Thyroid gland (tissue), 4 donors: ENCODE measurements at regions not wholly inside any gene's neighbourhood (a gene's known extent, or its start where the extent isn't known, plus 50 kb on each side); places are given as distances from the start of the nearest gene placed in this dataset.
"Not testable (repeated sequence)": the region's sequence is repeated elsewhere in the genome, so short reads cannot be mapped to it uniquely, and the experiment has no call there.

Experiments used
- DNase-seq, 2 donors: peaks; one replicate each; pipeline ENCODE4 v3.0.0-alpha.2; 2019
- H3K27ac ChIP-seq, 3 donors: fragments of 200-600 bp; sonication (generic); 1 replicate in 2 of 3; 2 replicates in 1 of 3; pipeline ENCODE4 v1.5.1; 2016 to 2019; ENCODE audit warnings: mild to moderate bottlenecking in 1 of 3, moderate library complexity in 1 of 3
- H3K27me3 ChIP-seq: fragments of 200-600 bp; sonication (generic); one replicate; pipeline ENCODE4 v1.5.1; 2019
- H3K36me3 ChIP-seq, 2 donors: fragments of 200-600 bp; sonication (generic); one replicate each; pipeline ENCODE4 v1.5.1; 2016 to 2019
- H3K4me1 ChIP-seq, 2 donors: fragments of 200-600 bp; sonication (generic); one replicate each; pipeline ENCODE4 v1.5.1; 2017 to 2019
- H3K4me3 ChIP-seq, 3 donors: fragments of 200-600 bp; sonication (generic); replicated peaks in 1 of 3; 1 replicate in 2 of 3; 2 replicates in 1 of 3; pipeline ENCODE4 v1.5.1; 2016; ENCODE audit warnings: mild to moderate bottlenecking in 1 of 3
- H3K9me3 ChIP-seq: fragments of 200-600 bp; sonication (generic); one replicate; pipeline ENCODE4 v1.5.1; 2017
- POLR2A ChIP-seq, 2 donors: fragments of 450-650 bp; IDR thresholded peaks; one replicate each; pipeline ENCODE4 v1.6.1; 2017; ENCODE audit warnings: antibody characterized with exemption in 2 of 2, mild to moderate bottlenecking in 2 of 2, moderate library complexity in 1 of 2
- WGBS, 2 donors: methylation state at CpG; one replicate each; pipeline ENCODE4 v1.1.5; 2017; 5-methylcytosine and 5-hydroxymethylcytosine counted together
- intact Hi-C: fragments of 100-400 bp; cut with DNase I; formaldehyde crosslinking; loops from one replicate; pipeline ENCODE4 v1.15.1; 2023

- DNase-seq = peak; percentile 85
- 0% methylated on average over 32 to 59 of the region's 87 CpGs for WGBS, 2 donors
- peaks cover 10% of the 10 kb centered on the region in 2 donors for H3K4me1 ChIP-seq
- H3K9me3 ChIP-seq, H3K36me3 ChIP-seq, H3K27me3 ChIP-seq, intact Hi-C loops: not testable (repeated sequence)
- H3K4me3 ChIP-seq = peak overlapping the region; percentile 74 to 95 (median 79)
- peak overlapping the region; percentile 80 to 86 (median 83) for H3K27ac ChIP-seq
- peak in 1 of 2 donors; percentile 87 for TF ChIP-seq POLR2A (IDR thresholded peaks at IDR 0.05)
Observed at GRCh38 chr17:30731210-30732132, 93.0 kb downstream of the CRLF3 start.

- H3K27me3 ChIP-seq, H3K9me3 ChIP-seq, intact Hi-C loops, H3K36me3 ChIP-seq: not testable (repeated sequence)
- peak in 1 of 2 donors; percentile 11 for DNase-seq
- H3K27ac ChIP-seq = peak overlapping the region in 1 of 3 donors; percentile 86
- peak overlapping the region in 1 of 3 donors; percentile 74 for H3K4me3 ChIP-seq
- 34 to 35% methylated on average over 17 of the region's 17 CpGs for WGBS, 2 donors
- peaks cover 10% of the 10 kb centered on the region in 2 donors for H3K4me1 ChIP-seq
Observed at GRCh38 chr17:30730837-30731209, 93.7 kb downstream of the CRLF3 start.

DNA sequence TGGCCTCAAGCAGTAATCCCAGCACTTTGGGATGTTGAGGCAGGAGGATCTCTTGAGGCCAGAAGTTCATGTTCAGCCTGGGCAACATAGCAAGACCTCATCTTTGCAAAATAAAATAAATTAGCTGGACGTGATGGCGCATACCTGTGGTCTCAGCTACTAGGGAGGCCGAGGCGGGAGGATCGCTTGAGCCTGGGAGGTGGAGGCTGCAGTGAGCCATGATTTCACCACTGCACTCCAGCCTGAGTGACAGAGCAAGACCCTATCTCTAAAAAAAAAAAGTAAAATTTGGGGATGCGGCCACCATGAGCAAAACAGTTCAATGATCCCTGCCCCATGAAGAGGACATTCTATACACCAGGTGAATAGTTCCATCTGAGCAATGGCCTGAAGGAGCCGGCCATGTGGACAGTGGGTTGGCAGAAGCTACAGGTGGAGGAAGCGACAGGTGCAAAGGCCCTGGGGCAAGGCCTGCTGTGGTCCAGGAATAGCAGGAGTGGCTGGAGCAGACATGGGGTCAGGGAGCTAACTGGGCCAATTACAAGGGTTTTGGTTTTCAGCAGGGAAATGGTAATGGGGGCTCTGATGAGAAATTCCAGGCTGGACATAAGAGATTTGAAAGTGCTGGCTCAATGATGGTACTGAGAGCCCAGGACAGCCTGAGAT lies 94.2 kb downstream of the CRLF3 start:
- intact Hi-C loops, H3K4me3 ChIP-seq, H3K27me3 ChIP-seq, H3K9me3 ChIP-seq, DNase-seq, H3K27ac ChIP-seq, H3K36me3 ChIP-seq: not testable (repeated sequence)
- WGBS, 2 donors = 93 to 99% methylated on average over 8 of the region's 8 CpGs
- H3K4me1 ChIP-seq = peaks cover 10% of the 10 kb centered on the region in 2 donors

- H3K4me3 ChIP-seq, H3K27ac ChIP-seq, H3K36me3 ChIP-seq, DNase-seq, intact Hi-C loops, H3K9me3 ChIP-seq, H3K27me3 ChIP-seq: not testable (repeated sequence)
- WGBS, 2 donors = 85 to 87% methylated on average over 14 of the region's 14 CpGs
- peaks cover 10% of the 10 kb centered on the region in 2 donors for H3K4me1 ChIP-seq
Observed at GRCh38 chr17:30729471-30730170, 94.9 kb downstream of the CRLF3 start.

GRCh38 chr17:30727517-30727916 lies 97.0 kb downstream of the CRLF3 start:
- 91 to 93% methylated on average over 8 of the region's 8 CpGs for WGBS, 2 donors
- H3K36me3 ChIP-seq, H3K27ac ChIP-seq, H3K4me3 ChIP-seq, intact Hi-C loops, H3K27me3 ChIP-seq, H3K4me1 ChIP-seq, H3K9me3 ChIP-seq, DNase-seq: not testable (repeated sequence)

GRCh38 chr17:30726734-30727133 lies 97.8 kb downstream of the CRLF3 start:
- intact Hi-C loops, H3K27ac ChIP-seq, H3K9me3 ChIP-seq, H3K36me3 ChIP-seq, H3K4me3 ChIP-seq, DNase-seq, H3K27me3 ChIP-seq, H3K4me1 ChIP-seq: not testable (repeated sequence)
- 95 to 96% methylated on average over 12 of the region's 12 CpGs for WGBS, 2 donors

- H3K27me3 ChIP-seq, H3K9me3 ChIP-seq, H3K4me3 ChIP-seq, H3K36me3 ChIP-seq, DNase-seq, H3K4me1 ChIP-seq, H3K27ac ChIP-seq, intact Hi-C loops: not testable (repeated sequence)
- 96 to 97% methylated on average over 9 of the region's 9 CpGs for WGBS, 2 donors
Observed at GRCh38 chr17:30726310-30726709, 98.2 kb downstream of the CRLF3 start.

DNA sequence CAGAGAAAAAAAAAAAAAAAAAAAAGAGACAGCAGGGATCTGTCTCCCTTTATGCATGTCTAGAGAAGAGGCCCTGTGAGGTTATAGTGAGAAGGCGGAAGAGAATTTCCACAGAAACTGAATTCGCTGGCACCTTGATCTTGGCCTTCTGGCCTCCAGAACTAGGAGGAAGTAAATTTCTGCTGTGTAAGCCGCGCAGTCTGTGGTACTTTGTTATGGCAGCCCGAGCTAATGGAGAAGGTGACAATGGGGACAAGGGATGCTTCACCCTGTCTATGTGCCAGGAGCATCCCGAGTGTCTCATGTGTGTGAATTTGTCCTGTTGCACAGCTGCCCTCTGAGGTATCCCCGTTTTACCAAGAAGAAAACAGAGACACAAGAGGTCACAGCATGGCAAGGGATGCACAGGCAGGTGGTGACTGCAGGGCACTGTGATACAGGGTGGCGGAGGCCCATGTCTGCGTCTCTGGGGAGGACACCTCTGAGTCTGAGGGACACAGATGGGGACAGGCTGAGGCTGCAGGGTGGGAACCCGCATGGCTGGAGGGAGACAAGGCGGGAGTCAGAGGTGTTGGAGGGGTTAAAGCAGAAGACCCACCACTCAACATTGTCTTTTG lies 100.3 kb downstream of the CRLF3 start:
- H3K4me3 ChIP-seq, H3K4me1 ChIP-seq, H3K9me3 ChIP-seq, H3K27me3 ChIP-seq, intact Hi-C loops, H3K27ac ChIP-seq, H3K36me3 ChIP-seq, DNase-seq: not testable (repeated sequence)
- 89 to 95% methylated on average over 11 of the region's 11 CpGs for WGBS, 2 donors

DNA sequence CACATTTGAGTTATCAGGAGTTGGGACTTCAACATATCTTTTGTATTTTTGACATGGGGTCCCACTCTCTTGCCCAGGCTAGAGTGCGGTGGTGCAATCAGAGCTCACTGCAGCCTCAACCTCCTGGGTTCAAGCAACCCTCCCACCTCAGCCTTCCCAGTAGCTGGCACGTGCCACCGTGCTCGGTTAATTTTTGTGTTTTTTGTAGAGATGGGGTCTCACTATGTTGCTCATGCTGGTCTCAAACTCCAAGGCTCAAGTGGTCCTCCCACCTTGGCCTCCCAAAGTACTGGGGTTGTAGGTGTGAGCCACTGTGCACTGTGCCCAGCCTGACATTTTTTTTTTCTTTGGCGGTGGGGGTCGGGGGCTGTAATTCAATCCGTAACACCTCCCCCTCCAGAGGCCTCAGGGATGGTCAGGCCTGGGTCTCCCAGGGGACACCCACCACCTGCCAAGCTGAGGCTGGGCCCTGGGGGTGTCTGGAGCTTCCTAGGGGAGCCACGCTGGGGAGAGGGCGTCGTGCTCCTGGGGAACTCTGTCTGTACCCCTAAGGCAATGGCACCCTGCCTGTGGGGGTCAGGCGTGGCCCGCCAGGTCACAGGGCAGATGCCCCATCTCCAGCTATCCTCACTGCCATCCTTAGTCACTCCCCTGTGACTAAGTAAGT lies 102.2 kb downstream of the CRLF3 start:
- H3K9me3 ChIP-seq, DNase-seq, H3K36me3 ChIP-seq, H3K27ac ChIP-seq, H3K4me3 ChIP-seq, H3K27me3 ChIP-seq, H3K4me1 ChIP-seq, intact Hi-C loops: not testable (repeated sequence)
- WGBS, 2 donors = 90% methylated on average over 7 to 12 of the region's 12 CpGs

DNA sequence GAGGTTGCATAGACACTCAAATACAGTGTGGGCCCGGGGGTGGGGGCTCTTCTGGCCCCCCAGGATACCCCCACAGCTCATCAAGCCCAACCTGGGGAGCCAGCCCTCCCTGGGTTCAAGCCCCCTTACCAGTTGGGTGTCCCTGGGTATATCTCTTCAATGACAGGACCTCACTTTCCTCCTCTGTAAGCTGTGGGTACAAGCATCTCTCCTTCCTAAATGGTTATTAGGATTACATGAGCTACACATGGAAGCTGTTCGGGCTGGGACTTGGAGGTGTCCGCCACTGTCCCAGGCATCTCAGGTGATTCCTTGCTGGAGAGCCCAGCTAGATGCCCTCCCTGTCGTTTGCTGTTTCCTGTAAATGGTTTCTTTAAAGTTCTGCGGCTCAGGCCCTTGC lies 103.5 kb downstream of the CRLF3 start:
- H3K27me3 ChIP-seq, H3K9me3 ChIP-seq, DNase-seq, intact Hi-C loops, H3K4me3 ChIP-seq, H3K36me3 ChIP-seq, H3K4me1 ChIP-seq, H3K27ac ChIP-seq: not testable (repeated sequence)
- WGBS, 2 donors = 81 to 83% methylated on average over 5 of the region's 5 CpGs
